CD4-positive, alpha-beta T cell treated with Interleukin-1 beta for 1 hour (primary cell): ENCODE measurements at regions not wholly inside any gene's neighbourhood (a gene's known extent, or its start where the extent isn't known, plus 50 kb on each side); places are given as distances from the start of the nearest gene placed in this dataset.
"Not testable (repeated sequence)": the region's sequence is repeated elsewhere in the genome, so short reads cannot be mapped to it uniquely, and the experiment has no call there.

Experiments used
- DNase-seq, 2 donors: peaks; one replicate each; pipeline ENCODE4 v3.0.0-alpha.2; 2020 to 2022

DNA sequence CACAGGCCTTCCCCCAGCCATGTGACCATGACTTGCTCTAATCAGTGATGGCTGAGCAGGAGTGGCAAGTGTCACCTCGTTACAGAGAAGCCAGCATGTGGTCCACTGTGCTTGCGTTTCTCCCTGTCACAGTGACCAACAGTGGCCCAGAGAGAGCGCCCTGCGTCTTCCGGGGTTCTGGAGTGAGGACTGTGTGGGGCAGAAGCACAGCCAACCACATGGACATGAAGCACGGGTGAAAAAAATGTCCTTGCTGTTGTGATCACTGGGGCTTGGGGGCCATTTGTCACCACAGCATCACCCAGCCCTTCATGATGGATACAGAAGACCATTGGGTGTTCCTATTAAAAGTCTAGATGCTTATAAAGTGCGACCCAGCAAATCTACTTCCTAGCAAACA lies 174.6 kb upstream of the C14orf180 start:
- no peak for DNase-seq

DNA sequence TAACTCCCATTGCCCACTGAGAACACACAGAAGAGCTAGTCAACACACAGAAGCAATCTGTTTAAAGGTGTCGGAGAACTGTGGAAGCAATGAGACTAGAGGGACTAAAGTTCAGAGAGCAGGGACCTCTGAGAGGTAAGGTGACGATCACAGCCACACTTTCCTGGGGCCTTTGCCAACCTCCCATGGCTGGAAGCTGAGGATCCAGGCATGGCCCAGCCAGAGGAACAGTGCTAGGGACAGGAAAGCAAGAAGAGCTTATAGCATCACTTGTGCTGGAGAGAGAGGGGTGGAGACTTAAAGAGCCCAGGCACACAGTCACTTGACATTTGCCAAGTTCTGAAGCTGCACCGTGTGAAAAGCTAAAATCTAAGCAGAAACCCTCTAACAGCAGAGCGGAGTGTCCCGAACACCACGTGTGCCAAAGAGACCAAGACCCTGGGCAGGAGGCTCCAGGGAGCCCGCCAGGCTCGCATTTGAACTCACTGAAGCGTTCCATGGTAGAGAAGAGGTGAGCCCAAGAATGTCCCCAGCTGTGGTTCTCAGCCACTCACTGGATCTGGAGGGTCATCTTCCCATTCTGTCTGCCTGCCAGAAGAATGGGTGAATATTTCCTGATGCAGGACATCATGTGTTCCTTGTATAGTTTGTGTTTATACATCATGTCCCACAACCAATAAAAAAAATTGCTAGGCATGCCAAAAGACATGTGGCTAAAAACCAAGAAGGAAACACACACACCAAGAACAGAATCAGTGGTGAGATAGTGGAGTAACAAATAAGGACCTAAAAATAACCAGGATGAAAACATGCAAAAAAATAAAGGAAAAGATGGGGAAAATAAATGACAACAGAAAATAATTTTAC lies 174.0 kb upstream of the C14orf180 start:
- no peak for DNase-seq

DNA sequence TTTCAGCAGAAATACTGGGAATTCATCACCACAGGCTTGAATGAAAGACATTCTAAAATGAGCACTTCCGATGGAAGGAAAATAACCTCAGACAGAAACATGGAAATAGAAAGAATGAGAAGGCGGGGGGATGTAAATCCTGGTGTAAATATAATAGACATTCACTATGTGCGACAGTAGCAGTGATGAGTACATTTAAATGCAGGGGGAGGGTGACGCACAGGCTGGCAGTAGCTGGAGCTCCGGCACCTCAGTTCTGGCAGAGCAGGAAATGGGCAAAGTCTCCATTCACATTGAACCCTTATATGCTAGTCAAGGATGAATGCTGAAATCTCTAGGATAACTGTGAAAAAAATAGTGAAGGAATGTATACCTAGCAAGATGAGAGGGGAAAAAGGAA lies 172.7 kb upstream of the C14orf180 start:
- no peak for DNase-seq

DNA sequence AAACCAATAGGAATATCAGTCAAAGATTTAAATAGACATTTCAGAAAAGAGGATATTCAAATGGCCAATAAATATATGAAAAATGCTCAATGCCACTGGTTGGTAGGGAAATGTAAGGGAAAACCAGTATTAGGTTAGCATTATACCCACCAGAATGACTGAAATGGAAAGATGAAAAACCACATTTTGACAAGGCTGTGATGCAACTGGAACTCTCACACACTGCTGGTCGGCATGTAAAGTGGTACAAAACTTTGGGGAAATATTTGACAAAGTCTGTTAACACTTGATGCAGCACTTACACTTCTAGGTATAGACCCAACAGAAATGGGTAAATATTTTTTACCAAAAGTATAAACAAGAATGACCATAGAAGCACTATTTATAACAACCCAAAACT lies 163.2 kb upstream of the C14orf180 start:
- DNase-seq: no peak

DNA sequence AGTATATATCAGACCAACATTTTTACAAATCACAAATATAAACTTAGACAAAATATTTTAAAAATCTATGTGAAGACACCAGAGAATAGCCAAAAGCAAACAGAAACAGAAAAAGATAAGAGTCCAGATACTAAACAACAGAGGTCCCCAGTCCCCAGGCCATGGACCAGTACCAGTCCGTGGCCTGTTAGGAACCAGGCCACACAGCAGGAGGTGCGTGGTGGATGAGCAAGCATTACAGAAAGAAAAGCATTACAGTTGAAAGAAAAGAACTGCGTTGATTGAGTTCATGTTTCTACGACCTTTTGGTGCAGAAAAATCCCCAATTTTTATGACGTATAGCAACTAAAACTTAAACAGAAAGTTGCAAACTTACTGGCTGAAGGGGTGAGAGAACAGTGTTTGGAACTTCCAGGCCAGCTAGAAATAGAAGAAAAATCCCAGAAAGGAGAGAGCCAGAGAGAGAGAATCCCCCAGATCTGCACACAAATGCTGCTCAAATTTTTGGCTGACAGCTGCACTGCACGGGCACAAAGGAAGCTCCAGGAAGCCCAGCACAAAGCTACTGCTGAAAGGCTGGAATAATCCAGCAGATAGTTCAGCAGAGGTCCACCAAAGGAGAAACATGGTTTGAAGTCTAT lies 159.6 kb upstream of the C14orf180 start:
- DNase-seq: no peak

DNA sequence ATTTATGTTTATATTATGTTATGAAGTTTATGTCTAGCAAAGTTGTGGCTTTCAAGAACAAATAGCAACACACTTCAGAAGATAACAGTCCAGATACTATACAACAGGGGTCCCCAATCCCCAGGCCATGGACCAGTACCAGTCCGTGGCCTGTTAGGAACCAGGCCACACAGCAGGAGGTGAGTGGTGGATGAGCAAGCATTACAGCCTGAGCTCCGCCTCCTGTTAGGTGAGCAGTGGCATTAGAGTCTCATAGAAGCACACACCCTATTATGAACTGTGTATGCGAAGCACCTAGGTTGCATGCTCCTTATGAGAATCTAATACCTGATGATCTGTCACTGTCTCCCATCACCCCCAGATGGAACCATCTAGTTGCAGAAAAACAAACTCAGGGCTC lies 159.0 kb upstream of the C14orf180 start:
- not testable (repeated sequence) for DNase-seq

DNA sequence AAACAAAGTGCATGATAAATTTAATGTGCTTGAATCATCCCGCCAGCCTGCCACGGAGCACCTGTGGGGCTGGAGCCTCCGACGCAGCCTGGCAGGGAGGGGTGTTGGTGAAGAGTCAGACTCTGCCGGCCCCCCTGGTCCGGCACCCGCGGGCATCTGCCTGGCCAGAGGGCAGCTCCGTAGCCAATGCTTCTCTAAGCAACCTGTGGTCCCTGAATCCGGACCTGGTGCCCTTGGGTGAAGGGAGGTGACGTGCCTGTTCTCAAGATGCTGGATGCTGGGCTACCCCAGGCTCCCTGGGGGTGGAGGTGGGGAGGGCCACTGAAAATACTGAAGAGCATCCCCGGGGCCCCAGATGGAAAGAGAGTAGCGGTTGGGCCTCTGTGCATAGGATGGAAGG lies 158.6 kb upstream of the C14orf180 start:
- DNase-seq: no peak

DNA sequence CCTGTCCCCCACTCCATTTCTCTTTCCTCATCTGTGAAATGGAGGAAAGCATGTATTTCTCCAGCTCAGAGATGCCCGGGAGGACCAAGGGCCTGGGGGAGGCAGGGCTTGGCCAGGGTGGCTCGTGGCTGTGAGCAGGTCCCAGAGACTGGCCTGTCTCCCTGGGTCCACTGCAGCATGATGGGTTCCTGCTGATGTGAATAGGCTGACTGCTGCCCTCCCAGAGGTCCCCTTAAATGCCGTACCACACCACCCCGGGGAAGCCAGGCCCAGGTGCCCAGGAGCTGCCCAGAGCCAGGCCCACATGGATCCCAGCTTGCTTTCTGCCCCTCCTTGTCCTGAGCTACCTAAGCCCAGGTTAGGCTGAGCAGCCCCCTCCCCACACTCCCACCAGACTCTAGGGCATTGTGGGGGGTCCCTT lies 158.2 kb upstream of the C14orf180 start:
- DNase-seq: no peak

DNA sequence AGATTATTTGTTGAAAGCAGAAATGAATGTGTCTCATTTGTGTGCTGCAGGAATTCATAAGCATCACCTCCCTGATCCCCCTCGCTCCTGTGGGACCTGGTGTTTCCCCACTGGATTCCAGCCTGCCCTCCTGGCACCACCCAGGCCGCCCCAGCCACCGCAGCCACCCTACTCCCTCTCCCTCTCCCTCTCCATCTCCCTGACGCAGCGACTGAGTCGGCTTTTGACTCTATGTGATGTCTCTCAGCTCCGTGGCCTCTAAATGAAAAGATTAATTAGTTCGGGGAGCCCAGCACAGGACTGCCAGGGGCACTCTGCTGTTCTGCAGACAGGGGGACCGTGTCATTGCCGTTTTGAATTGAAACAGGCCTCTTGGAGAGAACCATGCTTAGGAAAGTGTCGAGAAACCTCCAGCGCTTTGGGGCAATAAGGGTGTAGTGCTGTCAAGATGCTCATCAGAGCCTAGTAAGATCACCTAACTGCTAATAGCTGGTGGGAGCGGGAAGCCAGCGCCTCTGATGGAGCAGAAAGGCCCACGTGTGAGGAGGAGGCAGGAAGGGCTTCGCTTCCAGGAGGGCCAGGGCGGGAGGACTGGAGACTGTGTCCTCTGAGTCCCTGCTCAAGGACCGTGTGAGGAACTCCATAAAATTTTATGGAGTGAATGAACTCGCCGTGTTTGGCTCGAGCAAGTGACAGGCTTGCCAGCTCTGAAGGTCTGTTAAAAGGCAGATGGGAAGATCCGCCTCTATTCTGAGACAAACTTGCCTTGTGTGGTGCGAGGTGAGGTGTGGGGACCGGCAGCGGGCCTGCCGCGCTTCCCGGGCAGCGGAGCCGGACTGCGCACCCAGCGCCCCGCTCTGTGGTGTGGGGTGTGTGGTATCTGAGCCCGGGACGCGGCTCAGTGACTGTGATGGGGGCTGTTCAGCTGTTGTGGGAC lies 157.4 kb upstream of the C14orf180 start:
- no peak for DNase-seq

DNA sequence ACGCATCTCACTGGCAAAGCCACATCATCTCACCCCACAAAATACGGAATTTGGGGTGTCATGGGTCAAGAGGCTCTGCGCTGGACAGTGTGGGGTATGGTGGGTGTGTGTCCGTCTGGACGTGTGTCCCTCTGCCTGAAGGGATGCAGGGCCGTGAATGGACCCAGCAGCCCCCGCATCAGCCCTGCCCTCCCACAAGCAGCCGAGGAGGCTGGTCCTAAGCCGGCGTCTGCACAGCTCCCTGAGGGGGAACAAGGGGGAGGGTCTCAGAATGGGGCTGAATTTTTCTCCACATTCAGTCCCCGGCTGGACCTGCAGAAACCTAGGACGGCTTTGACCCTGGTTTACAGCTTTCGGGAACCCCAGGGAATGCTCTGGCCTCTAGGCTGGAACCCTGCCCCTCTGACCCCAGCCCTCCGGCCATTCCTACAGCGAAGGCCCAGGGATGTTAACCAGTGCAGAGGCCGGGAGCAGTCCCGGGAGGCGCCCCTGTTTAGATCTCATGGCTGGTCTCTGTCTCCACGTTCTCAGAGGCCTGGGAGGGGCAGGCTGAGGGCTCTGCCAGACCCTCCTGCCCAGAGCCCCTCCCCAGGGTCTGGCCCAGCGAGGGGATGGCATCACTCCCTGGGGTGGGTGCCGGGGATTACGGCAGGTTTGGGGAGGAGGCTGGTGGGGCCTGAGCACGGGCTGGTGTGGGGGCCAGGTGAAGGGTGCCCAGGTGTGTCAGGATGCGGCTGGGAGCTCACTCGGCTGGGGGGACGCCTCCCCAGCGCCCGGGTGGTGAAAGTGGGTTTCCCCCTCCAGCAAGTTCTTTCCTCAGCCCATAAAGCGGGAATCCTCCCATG lies 156.5 kb upstream of the C14orf180 start:
- no peak for DNase-seq

DNA sequence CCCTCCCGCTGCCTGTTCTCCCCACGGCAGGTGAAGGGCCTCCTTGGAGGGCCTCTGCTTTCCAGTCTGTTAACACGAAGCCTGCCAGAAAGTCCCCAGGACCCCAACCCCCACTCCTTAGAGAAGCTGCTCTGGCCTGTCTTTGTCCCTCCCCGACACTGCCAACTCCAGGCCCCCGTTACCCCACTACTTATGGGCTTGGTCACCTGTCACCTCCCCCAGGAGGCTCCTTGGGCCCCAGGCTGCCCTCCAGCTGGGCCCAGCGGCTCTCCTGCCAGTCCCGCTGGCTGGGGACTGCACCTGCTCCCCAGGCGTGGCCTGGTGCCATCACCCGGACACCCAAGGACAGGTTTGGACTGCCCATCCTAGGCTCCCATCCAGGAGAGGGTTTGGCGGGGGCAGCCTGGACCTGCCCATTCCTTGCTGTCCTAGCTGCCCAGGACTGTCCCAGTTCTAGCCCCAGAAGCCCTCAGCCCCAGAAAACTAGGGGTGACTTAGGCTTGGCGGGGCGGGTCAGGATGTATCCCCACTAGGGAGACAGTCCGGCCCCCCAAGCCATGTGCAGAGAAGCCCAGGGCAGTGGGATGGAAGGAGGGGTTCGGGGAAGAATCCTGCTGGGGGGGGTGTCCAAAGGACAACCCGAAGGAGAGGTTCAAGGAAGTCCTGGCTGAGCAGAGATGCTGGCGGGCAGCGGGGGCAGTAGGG lies 155.7 kb upstream of the C14orf180 start:
- DNase-seq: no peak

DNA sequence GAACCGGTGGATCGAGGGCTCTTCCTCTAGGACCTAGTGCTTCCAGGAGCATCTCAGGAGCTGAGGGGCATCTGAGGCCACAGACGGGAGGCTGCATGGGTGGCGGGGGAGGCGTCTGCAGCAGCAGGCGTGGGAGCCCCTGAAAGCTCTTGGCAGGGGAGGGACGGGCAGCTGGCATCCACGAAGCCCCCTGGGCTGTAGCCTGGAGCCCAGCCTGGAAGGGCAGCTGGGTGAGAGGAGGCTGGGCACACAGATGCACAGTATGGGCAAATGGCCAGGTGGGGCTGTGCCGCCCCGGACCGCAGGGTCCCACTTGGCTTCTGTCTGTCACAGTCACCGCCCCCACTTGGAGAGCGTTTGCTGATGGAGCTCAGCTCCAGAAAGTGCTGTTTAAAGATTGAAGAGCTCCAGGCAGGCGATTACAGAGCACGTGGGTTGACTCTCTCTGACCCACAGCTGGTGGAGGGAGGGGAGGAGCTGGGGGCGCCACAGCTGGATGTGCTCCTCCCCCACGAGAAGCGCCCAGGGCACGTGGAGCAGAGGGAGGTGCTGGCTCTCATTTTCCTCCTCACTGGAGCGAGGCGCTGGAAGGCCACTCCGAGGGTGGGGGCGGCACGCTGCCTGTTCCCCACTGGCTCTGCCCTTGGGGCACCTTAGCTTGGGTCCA lies 155.0 kb upstream of the C14orf180 start:
- no peak for DNase-seq

DNA sequence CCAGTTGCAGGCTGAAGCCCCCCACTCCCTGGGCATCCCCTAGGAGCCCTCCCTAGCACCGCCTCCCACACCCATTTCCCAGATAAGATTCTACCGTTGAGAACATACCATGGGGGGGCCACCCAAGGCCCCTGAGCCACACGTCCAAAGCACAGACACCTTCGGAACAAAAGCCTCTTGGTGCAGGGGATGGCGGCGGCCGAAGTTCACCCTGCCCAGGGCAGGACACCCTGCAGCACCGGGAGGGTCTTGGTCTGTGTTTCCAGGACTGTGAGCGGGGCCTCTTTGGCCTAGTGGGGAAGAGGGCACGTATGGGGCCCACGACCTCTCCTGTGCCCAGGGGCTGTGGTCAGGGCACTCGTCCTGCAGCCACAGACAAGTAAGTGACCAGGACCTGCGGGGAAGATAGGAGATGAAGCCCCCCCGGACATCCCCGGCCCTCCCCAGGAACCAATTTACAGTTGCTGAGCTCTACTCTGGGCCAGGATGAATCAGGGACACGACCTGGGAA lies 154.3 kb upstream of the C14orf180 start:
- no peak for DNase-seq

DNA sequence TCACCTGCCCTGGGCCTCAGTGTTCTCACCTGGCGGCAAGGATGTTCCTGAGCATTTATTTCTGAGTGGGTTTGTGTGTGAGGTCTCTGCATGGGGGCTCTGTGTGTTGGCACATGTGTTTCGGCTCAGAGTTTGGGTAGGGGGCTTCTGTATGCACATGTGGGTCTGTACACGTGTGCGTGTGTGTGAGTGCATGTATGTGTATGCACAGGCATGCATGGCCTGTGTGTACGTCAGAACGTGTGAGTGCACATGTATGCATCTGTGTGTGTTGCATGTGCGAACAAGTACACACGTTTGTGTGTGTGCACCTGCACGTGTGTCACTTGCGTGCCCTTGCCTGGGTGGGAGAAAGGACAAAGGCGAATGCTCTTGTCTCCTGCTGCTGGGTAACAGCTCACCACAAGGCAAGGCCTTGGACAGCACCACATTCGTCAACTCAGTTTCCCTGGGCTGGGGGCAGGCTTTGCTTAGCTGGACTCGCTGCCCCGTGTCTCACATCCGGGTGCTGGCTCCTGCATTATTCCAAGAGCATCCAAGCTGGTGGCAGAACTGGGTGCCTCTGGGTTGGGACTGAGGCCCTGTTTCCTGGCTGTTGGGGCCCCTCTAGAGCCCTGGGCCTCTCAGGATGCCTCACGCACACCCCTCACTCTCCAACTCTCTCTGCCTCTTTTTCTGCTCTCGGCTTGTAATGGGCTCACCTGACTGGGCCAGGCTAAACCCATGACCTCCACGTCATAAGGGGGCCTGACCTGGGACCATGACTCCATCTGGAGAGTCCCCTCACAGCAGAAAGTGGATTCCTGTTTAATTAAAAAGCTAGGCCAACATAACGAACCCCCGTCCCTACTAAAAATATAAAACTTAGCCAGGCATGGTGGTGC lies 153.6 kb upstream of the C14orf180 start:
- DNase-seq: no peak

DNA sequence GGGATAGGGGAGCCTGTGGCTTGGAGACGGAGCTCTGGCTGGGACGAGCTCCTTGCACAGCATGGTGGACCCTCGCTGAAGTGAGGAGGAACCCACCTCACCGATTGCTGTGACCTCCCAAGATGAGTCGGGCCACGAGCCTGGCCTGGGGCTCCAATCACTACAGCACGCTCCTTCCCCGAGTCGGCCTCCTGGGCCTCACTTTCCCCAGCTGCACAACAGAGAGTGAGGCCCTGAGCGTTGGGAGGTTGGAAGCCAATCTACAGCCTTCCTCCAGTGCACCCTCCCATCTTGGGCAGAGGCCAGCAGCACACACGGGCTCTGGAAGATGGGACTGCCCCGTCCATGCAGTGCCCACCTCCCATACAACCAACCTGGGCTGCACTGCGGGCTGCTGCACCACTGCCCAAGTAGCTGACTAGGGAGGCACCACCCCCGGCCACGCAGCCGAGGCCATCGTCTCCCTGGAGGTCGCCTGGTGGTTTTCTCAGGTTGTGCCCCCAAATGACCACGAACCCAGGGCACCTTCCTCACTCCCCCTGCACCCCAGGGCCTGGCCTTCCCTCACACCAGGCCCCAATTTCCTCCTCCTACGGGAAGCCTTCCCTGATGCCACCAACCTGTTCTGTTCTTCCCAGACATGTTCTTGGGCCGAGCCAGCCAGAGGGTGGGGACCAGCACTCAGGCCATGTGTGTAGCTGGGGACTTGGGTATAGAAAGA lies 152.3 kb upstream of the C14orf180 start:
- no peak for DNase-seq

DNA sequence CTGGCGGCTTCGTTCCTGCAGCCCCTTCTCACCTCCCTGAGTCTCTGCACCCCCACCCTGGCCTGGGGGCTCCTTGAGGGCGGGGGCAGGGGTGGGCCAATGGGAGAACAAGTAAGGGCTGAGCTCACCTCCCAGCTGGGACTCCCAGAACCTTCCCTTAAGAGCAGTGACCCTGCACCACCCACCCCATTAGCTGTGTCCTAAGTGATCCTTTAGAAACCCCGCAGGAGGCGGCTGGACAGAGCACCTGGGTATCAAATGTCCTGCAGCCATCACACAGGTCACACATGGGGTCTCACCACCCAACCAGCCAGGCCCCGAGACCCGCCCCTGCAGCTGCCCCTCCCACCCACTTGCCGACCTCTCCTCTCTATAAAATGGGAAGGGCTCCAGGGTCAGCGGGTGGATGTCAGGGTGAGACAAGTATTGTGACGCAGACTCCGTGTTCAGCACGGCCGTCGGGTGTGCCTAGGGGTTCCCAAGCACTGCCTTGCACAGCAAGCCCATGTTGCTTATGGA lies 151.2 kb upstream of the C14orf180 start:
- DNase-seq: no peak

DNA sequence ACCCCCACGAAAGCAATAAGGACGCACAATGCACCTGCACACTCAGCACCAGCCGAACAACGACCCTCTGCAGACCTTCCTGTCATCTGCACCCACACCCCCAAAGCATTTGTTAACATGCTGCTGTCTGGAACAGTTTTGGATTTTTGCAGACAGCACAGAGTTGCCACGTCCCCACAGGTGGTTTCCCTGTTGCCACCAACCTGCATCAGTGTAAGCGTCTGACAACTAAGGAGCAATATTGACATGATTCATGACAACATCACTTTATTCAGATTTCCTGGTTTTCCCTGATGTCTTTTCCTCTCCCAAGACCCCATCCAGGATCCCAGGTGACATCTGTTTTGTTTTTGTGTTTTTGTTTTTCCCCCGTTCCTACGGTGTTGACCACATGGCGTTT lies 150.7 kb upstream of the C14orf180 start:
- DNase-seq: no peak

DNA sequence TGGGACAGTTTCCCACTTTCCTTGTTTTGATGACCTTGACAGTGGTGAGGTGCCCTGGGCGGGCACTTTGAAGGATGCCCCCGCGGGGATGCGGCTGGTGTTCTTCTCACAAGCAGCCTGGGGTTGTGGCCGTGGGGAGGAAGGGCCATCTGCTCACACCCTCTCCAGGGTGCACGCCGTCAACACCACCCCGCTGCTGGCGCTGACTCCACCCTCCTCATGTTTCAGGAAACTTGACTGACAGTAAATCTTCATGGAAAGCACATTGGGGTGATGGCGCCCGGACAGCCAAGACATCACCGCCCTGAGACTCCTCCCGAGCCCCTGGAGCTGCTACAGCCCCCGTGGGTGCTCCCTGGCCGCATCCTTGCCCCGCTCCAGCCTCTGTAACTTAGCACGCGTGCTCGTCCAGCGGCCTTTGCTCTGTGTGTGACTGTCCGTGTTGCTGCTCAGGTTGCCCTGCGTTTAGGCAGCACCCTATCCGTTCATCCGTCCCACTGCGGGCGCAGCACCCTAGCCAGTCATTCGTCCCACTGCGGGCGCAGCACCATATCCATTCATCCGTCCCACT lies 150.2 kb upstream of the C14orf180 start:
- no peak for DNase-seq
